GM21717 (cell line): ENCODE measurements at regions not wholly inside any gene's neighbourhood (a gene's known extent, or its start where the extent isn't known, plus 50 kb on each side); places are given as distances from the start of the nearest gene placed in this dataset.
"Not testable (repeated sequence)": the region's sequence is repeated elsewhere in the genome, so short reads cannot be mapped to it uniquely, and the experiment has no call there.

ENCODE experiments used
- ATAC-seq: cut with Tn5 transposase; IDR thresholded peaks from one replicate; pipeline ENCODE4 v1.9.1; 2021; ENCODE audit warnings: mild to moderate bottlenecking, moderate library complexity; ENCODE audit not compliant: unreplicated experiment

GRCh38 chr9:18256568-18256967 lies 217.4 kb upstream of the ADAMTSL1 start:
- no peak for ATAC-seq

DNA sequence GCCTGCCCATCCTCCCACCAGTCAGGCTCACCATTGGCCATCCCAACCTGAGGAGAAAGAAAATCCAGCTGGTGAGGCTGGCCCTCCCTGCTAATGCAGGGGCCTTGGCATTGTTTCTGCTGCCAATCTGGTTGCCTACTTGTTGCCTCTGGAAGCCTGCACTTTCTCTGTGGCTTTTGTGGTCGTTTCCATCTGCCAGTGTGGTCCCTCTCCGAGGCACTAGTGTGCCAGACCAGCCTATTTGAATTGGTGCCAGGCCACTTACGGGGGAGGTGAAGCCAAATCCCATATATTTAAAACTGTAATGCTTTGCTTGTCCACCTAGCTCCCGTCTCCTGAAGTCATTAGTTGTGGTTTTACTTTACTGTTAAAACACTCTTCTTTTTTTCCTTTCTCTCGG lies 213.4 kb upstream of the ADAMTSL1 start:
- ATAC-seq, result no peak

DNA sequence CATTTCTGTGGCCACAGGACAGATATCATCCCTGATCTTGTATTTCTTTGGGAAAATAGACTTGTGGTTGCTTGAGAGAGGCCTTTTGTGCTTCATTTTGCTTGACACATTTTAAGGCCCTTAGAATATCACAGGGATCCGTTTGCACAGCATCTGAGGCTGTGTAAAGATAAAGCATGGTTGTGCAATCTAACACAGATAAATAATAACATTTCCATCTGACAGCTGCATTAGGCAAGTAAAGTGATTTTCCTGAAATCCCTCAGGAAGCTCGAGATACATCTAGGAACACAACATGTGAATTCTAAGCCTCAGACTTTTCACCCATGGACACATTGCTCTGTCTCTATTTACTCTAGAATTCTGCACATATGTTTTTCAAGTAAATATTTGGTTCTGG lies 212.8 kb upstream of the ADAMTSL1 start:
- no peak for ATAC-seq

GRCh38 chr9:18263377-18263776 lies 210.6 kb upstream of the ADAMTSL1 start:
- no peak for ATAC-seq

DNA sequence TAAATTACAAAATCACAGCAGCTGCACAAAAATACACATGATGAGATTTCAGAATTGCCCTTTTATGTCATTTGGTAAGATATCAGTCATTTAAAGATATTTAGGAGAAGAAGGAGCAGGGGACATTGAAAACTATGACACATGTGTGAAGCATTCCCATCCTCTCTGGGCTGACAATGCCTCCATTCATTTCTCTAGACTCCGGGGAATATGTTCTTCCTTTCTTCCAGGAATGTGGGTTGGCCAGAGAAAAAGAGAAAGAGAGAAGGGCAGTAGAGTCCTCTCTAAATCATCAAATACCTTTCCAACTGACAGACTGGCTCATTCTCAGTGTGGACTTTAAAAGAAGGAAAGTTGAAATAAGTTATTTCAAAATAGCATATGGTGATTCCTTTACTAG lies 205.6 kb upstream of the ADAMTSL1 start:
- ATAC-seq, result no peak

DNA sequence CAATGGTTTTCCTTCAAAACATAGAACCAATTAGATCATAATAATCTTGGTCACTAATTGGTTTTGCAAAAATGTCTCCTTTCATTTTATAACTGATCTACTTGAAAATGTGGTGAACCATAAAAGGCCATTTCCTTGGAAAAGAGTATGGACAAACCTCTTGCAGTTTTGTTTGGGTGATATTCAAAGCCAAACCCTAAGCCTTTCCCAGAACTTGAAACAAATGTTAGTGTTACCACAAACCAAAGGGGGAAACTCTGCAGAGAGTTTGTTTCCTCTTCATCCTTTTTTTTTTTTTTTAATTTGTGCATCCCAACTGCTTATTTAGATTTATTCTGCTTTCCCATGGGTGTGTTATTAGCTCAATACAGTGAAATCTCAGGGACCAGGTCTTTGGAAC lies 204.4 kb upstream of the ADAMTSL1 start:
- no peak for ATAC-seq

GRCh38 chr9:18274693-18275092 lies 199.3 kb upstream of the ADAMTSL1 start:
- ATAC-seq, result no peak

DNA sequence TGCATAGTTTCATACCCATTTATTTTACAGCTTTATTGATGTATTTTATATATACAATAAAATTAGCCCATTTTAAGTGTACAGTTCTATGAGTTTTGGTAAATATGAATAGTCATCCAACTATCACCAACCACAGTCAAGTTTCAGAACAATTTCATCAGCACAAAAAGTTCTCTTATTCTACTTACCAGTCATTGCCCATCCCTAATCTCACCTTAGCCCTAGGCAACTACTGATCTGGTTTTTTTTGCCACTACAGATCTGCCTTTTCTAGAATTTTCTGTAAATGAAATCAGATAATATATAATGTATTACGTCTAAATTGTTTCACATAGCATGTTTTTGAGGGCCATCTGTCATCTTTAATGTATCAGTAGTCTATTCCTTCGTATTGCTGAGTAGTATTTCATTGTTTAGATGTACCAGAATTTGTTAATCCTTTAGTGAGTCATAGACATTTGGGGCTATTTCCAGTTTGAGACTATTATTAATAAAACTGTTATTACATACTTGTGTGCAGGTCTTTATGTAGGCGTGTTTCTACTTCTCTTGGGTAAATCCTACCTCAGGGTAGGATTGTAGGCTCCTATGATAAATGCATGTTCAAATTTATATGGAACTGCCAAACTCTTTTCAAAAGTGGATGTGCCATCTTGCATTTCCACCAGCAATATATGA lies 198.5 kb upstream of the ADAMTSL1 start:
- ATAC-seq, result no peak

DNA sequence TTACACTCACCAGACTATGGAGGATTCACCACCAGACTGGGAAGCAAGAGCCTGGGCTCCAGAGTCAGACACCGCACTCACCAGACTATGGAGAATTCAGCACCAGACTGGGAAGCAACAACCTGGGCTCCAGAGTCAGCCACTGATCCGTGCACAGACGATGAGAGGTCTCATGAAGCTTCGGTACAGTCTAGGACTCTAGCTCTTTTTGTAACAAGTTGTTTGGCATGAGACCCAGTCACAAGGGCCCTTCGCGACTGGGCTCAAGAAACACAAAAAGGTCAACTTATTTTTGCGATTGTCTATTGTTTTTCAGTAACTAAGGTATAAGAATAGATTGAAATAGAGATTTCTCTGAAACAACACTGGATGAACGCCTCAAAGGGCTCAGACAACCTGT lies 192.7 kb upstream of the ADAMTSL1 start:
- no peak for ATAC-seq

- ATAC-seq, result no peak
These were observed 179.7 kb upstream of the ADAMTSL1 start for GRCh38 chr9:18294229-18294628.

DNA sequence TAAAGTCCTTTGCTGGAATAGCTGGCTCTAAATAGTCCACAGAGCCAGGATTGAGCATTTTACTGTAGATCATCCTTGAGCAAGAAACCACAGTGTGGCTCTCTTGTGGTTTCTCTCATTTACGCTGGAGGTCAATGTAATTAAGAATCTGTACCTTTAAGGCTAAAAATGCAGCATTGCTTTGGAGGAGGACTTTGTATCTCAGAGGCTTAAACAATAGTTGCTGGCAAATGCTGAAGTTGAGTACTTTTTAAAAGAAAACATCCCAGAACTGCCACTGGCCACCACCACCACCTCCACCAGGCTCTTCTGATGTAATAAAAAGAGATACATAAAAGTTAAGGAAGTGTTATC lies 177.3 kb upstream of the ADAMTSL1 start:
- no peak for ATAC-seq

- ATAC-seq, result no peak
These were observed 176.7 kb upstream of the ADAMTSL1 start for GRCh38 chr9:18297056-18297841.

DNA sequence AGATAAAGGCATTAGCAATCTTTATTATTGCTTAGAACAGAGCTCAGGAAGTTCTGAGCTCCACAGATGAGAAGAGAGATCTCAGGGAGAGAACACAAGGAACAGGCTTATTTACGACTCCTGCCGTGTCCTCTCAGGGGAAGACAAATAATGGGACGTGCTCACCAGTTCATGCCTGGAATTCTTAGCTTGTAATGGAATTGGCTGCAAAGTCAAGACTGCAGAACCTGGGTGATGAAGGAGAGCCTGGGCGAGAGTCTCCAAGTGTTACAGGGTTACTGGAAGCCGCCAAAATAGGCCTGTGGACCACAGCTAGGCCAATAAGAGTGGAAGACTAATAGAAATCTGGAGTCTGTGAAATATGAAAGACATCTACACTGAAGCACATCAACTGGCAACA lies 174.5 kb upstream of the ADAMTSL1 start:
- ATAC-seq, result no peak

- not testable (repeated sequence) for ATAC-seq
These were observed 168.7 kb upstream of the ADAMTSL1 start for GRCh38 chr9:18305167-18305806.

DNA sequence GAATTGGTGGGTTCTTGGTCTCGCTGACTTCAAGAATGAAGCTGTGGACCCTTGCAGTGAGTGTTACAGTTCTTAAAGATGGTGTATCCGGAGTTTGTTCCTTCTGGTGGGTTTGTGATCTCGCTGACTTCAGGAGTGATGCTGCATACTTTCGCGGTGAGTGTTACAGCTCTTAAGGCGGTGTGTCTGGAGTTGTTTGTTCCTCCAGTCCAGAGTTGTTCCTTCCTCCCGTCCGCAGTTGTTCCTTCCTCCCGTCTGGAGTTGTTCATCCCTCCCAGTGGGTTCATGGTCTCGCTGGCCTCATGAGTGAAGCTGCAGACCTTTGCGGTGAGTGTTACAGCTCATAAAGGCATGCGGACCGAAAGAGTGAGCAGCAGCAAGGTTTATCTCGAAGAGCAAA lies 159.6 kb upstream of the ADAMTSL1 start:
- ATAC-seq, result no peak

DNA sequence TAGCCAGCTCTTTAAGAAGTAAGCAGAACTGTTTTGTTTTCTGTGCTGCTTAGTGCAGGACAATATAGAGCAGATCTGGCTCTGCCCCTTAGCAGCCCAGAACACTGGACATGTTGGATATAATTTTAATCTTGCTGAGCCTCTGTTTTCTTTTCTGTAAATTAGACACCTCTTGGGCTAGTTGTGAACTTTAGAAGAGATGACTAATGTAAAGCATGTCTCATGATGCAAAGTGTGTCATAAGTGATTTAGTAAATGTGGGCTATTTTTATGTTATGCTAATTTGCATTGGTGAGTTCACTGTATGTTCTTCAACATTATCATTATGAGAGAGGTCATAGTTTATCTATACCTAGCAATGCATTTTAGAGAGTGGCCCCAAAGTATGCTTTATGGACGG lies 156.1 kb upstream of the ADAMTSL1 start:
- ATAC-seq, result no peak

GRCh38 chr9:18319918-18320445 lies 154.0 kb upstream of the ADAMTSL1 start:
- no peak for ATAC-seq

DNA sequence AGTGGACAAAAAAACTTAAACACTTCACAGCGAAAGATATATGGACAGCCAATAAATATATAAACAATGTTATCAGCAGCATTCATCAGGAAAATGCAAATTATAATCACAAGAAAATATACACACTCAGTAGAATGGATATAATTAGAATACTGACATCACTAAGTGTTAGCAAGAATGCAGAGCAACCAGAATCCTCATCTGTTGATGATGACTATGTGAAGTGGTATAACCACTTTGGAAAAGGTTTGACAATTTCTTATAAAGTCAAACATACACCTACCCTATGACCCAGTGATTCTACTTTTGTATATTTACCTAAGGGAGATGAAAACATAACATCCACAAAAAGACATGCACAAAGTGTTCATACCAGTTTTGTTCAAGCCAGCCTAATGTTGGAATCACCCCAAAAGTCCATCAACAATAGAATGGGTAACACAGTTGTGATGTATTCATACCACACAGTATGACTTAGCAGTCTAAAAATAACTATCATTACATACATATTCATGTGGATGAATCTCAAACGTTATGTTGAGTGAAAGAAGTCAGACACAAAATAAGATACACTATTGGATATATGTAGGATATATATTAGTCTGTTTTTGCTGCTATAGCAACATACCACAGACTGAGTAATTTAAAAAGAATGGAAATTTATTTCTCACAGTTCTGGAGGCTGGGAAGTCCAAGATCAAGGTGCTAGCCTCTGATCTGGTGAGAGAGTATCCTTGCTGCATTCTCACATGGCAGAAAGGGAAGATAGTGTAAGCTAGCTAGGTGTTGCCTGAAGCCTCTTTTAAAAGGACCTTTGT lies 148.8 kb upstream of the ADAMTSL1 start:
- no peak for ATAC-seq

DNA sequence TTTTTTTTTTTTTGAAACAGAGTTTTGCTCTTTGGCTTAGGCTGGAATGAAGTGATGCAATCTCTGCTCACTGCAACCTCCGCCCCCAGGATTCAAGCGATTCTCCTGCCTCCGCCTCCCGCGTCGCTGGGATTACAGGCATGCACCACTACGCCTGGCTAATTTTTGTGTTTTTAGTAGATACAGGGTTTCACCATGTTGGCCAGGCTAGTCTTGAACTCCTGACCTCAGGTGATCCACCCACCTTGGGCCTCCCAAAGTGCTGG lies 148.3 kb upstream of the ADAMTSL1 start:
- ATAC-seq, result not testable (repeated sequence)

- ATAC-seq, result no peak
These were observed 146.8 kb upstream of the ADAMTSL1 start for GRCh38 chr9:18327121-18327520.
